PC-9 (cell line): ENCODE measurements at regions not wholly inside any gene's neighbourhood (a gene's known extent, or its start where the extent isn't known, plus 50 kb on each side); places are given as distances from the start of the nearest gene placed in this dataset.

Experiments used
- BruUV-seq: library from RNA; stranded (reverse); fragments of 400-500 nt; replicated peaks from 2 replicates; lab custom pipeline; 2021; lab: Mats Ljungman, UMichigan
- CTCF ChIA-PET: fragments of 300-600 bp; sonication (Branson Sonifier 250); formaldehyde crosslinking; loops from one replicate; lab custom pipeline; 2022; ENCODE audit warnings: antibody characterized with exemption; lab: Charles Lee
- POLR2A ChIA-PET: fragments of 300-600 bp; sonication (Branson Sonifier 250); formaldehyde crosslinking; loops from one replicate; lab custom pipeline; 2022; ENCODE audit warnings: antibody characterized with exemption; ENCODE audit not compliant: unreplicated experiment; lab: Charles Lee
- DNase-seq, 2 experiments: peaks; one replicate each; pipeline versions ENCODE4 v3.0.0 to v3.0.0-alpha.2; 2015 to 2022; ENCODE audit warnings: mixed read lengths in 1 of 2
- H2AFZ ChIP-seq: fragments of 200-600 bp; sonication (generic); 2 replicates; pipeline ENCODE4 v1.8.1; 2017; ENCODE audit warnings: antibody characterized with exemption
- H3F3A ChIP-seq: fragments of 200-600 bp; sonication (generic); 2 replicates; pipeline ENCODE4 v1.8.1; 2017; ENCODE audit warnings: antibody characterized with exemption, mild to moderate bottlenecking, low read depth; ENCODE audit not compliant: insufficient read depth
- H3K27ac ChIP-seq: fragments of 200-600 bp; sonication (generic); 2 replicates; pipeline ENCODE4 v1.6.1; 2016; ENCODE audit warnings: mixed run types
- H3K27me3 ChIP-seq: fragments of 200-600 bp; sonication (generic); 2 replicates; pipeline ENCODE4 v1.6.1; 2016; ENCODE audit warnings: low read depth, mixed run types; ENCODE audit not compliant: insufficient read depth
- H3K36me3 ChIP-seq: fragments of 200-600 bp; sonication (generic); 2 replicates; pipeline ENCODE4 v1.6.1; 2016; ENCODE audit warnings: low read depth, mixed run types
- H3K4me1 ChIP-seq: fragments of 200-600 bp; sonication (generic); replicated peaks from 2 replicates; pipeline ENCODE4 v1.6.1; 2016; ENCODE audit warnings: mixed run types; ENCODE audit not compliant: insufficient read depth
- H3K4me2 ChIP-seq: fragments of 200-600 bp; sonication (generic); 2 replicates; pipeline ENCODE4 v1.6.1; 2017; ENCODE audit warnings: mixed run types
- H3K4me3 ChIP-seq: fragments of 200-600 bp; sonication (generic); 2 replicates; pipeline ENCODE4 v1.6.1; 2016; ENCODE audit warnings: mixed run types
- H3K79me2 ChIP-seq: fragments of 200-600 bp; sonication (generic); 2 replicates; pipeline ENCODE4 v1.6.1; 2017; ENCODE audit warnings: low read depth, mixed run types
- H3K9me2 ChIP-seq: fragments of 200-600 bp; sonication (generic); 2 replicates; pipeline ENCODE4 v1.8.1; 2017; ENCODE audit warnings: mild to moderate bottlenecking; ENCODE audit not compliant: insufficient read depth
- H3K9me3 ChIP-seq: fragments of 200-600 bp; sonication (generic); 2 replicates; pipeline ENCODE4 v1.8.1; 2016; ENCODE audit warnings: low read depth; ENCODE audit not compliant: insufficient read depth
- H4K20me1 ChIP-seq: fragments of 200-600 bp; sonication (generic); 2 replicates; pipeline ENCODE4 v1.8.1; 2017; ENCODE audit not compliant: insufficient read depth
- EZH2 ChIP-seq: fragments of 200-600 bp; sonication (generic); IDR thresholded peaks from 2 replicates; pipeline ENCODE4 v1.8.0; 2017; ENCODE audit warnings: antibody characterized with exemption, low read depth
- intact Hi-C: fragments of 100-400 bp; cut with micrococcal nuclease; formaldehyde crosslinking; loops from one replicate; pipeline ENCODE4 v1.10.0; 2022; ENCODE audit not compliant: unreplicated experiment
- TF ChIP-seq, protein P1 (sequence below): fragments of 200-600 bp; sonication (generic); conservative IDR thresholded peaks from 2 replicates; pipeline ENCODE4 v1.6.1; 2017; ENCODE audit warnings: mixed run types, antibody characterized with exemption, mild to moderate bottlenecking, moderate library complexity

GRCh38 chr2:20506201-20506685 lies 59.4 kb downstream of the RHOB start:
- H3K4me2 ChIP-seq: no peak overlapping the region
- no peaks in the 10 kb centered on the region for H3K79me2 ChIP-seq
- no TSS peak for BruUV-seq
- H3K9me3 ChIP-seq: no peaks in the 10 kb centered on the region
- no peaks in the 10 kb centered on the region for H3K9me2 ChIP-seq
- H3K36me3 ChIP-seq: no peaks in the 10 kb centered on the region
- intact Hi-C loops: no loop called here
- ChIA-PET POLR2A (interaction anchor here (0.6 kb wide), 1 partner anchor 82 kb away, joined by 4 read pairs; no protein-coding TSS in a partner anchor), CTCF (no interaction called here)
- DNase-seq: peak in 1 of 2 experiments; percentile 32
- TF ChIP-seq, protein P1, sequence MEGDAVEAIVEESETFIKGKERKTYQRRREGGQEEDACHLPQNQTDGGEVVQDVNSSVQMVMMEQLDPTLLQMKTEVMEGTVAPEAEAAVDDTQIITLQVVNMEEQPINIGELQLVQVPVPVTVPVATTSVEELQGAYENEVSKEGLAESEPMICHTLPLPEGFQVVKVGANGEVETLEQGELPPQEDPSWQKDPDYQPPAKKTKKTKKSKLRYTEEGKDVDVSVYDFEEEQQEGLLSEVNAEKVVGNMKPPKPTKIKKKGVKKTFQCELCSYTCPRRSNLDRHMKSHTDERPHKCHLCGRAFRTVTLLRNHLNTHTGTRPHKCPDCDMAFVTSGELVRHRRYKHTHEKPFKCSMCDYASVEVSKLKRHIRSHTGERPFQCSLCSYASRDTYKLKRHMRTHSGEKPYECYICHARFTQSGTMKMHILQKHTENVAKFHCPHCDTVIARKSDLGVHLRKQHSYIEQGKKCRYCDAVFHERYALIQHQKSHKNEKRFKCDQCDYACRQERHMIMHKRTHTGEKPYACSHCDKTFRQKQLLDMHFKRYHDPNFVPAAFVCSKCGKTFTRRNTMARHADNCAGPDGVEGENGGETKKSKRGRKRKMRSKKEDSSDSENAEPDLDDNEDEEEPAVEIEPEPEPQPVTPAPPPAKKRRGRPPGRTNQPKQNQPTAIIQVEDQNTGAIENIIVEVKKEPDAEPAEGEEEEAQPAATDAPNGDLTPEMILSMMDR: no peak; the same call in 1 of the 2 replicates
- no peak for TF ChIP-seq EZH2
- H3K27ac ChIP-seq: no peak overlapping the region
- H3K27me3 ChIP-seq: no peaks in the 10 kb centered on the region
- H2AFZ ChIP-seq: no peak overlapping the region
- no peak overlapping the region for H3K4me3 ChIP-seq
- H3K4me1 ChIP-seq: no peaks in the 10 kb centered on the region; the same call in 1 of the 2 replicates
- no peaks in the 10 kb centered on the region for H4K20me1 ChIP-seq
- H3F3A ChIP-seq: 0 out of 2 replicates have a peak, but pooled peaks cover 12% of the 10 kb centered on the region

GRCh38 chr2:20507166-20507692 lies 60.4 kb downstream of the RHOB start:
- no peaks in the 10 kb centered on the region for H3K36me3 ChIP-seq
- no peaks in the 10 kb centered on the region for H3K27me3 ChIP-seq
- 0 out of 2 replicates have a peak, but pooled peaks cover 12% of the 10 kb centered on the region for H3F3A ChIP-seq
- H3K4me2 ChIP-seq: no peak overlapping the region
- H3K4me3 ChIP-seq: no peak overlapping the region
- BruUV-seq: no TSS peak
- ChIA-PET CTCF (no interaction called here), POLR2A (interaction anchor here (0.8 kb wide), 1 partner anchor 560 kb away, joined by 3 read pairs; no protein-coding TSS in a partner anchor)
- no peaks in the 10 kb centered on the region for H3K79me2 ChIP-seq
- H3K9me3 ChIP-seq: no peaks in the 10 kb centered on the region
- no peaks in the 10 kb centered on the region; the same call in 1 of the 2 replicates for H3K4me1 ChIP-seq
- no peak overlapping the region for H3K27ac ChIP-seq
- no peak overlapping the region for H2AFZ ChIP-seq
- H3K9me2 ChIP-seq: no peaks in the 10 kb centered on the region
- TF ChIP-seq, protein P1: no peak
- TF ChIP-seq EZH2: no peak
- DNase-seq: peak in 1 of 2 experiments; percentile 30
- H4K20me1 ChIP-seq: no peaks in the 10 kb centered on the region
- intact Hi-C loops: no loop called here

- Histone ChIP-seq H3K4me2 (no peak overlapping the region), H3K4me1 (no peaks in the 10 kb centered on the region; the same call in 1 of the 2 replicates), H3K36me3 (no peaks in the 10 kb centered on the region), H2AFZ (no peak overlapping the region), H3F3A (0 out of 2 replicates have a peak, but pooled peaks cover 12% of the 10 kb centered on the region), H4K20me1 (no peaks in the 10 kb centered on the region), H3K9me3 (no peaks in the 10 kb centered on the region), H3K27me3 (no peaks in the 10 kb centered on the region), H3K4me3 (no peak overlapping the region), H3K9me2 (no peaks in the 10 kb centered on the region), H3K79me2 (no peaks in the 10 kb centered on the region), H3K27ac (no peak overlapping the region)
- CTCF ChIA-PET: interaction anchor here (0.6 to 0.7 kb wide), 2 partner anchors 11 to 134 kb away, joined by 6 to 12 read pairs; no protein-coding TSS in a partner anchor
- intact Hi-C loops: no loop called here
- DNase-seq: peak in 1 of 2 experiments; percentile 29
- POLR2A ChIA-PET: interaction anchor here (0.8 kb wide), 1 partner anchor 560 kb away, joined by 3 read pairs; no protein-coding TSS in a partner anchor
- BruUV-seq: no TSS peak
- TF ChIP-seq, protein P1: no peak
- TF ChIP-seq EZH2: no peak
Observed at GRCh38 chr2:20507711-20508110, 60.8 kb downstream of the RHOB start.
